ENCODE measurements at regions not wholly inside any gene's neighbourhood (a gene's known extent, or its start where the extent isn't known, plus 50 kb on each side); places are given as distances from the start of the nearest gene placed in this dataset.
"Not testable (repeated sequence)": the region's sequence is repeated elsewhere in the genome, so short reads cannot be mapped to it uniquely, and the experiment has no call there.

GRCh38 chr3:163474766-163475165, 1603.5 kb downstream of the SI start:
- H3K36me3 Mint-ChIP-seq (ENCODE audit: low read depth) = no peaks in the 10 kb centered on the region
- CTCF ChIA-PET = no interaction called here

GRCh38 chr3:163468531-163469335, 1609.6 kb downstream of the SI start:
- Mint-ChIP-seq H3K27ac (no peak overlapping the region), H3K4me3 (no peak overlapping the region), H3K27me3 (ENCODE audit: low read depth) (no peaks in the 10 kb centered on the region), H3K36me3 (ENCODE audit: low read depth) (no peaks in the 10 kb centered on the region), H3K9me3 (peaks cover 15% of the 10 kb centered on the region), H3K4me1 (ENCODE audit: low read depth) (no peaks in the 10 kb centered on the region)
- DNase-seq = no peak
- CTCF ChIA-PET = interaction anchor here (0.6 kb wide), 1 partner anchor 11 kb away, joined by 3 read pairs; no protein-coding TSS in a partner anchor
- intact Hi-C loops (cut with micrococcal nuclease) = no loop called here

More at GRCh38 chr3:163474766-163475165, 1603.5 kb downstream of the SI start:
- no peaks in the 10 kb centered on the region for H3K27me3 Mint-ChIP-seq (ENCODE audit: low read depth)
- no peak overlapping the region for H3K27ac Mint-ChIP-seq
- intact Hi-C loops (cut with micrococcal nuclease) = no loop called here
- peaks cover 3% of the 10 kb centered on the region for H3K9me3 Mint-ChIP-seq
- no peaks in the 10 kb centered on the region for H3K4me1 Mint-ChIP-seq (ENCODE audit: low read depth)
- no peak overlapping the region for H3K4me3 Mint-ChIP-seq
- no peak for DNase-seq

GRCh38 chr3:163462446-163462845, 1615.8 kb downstream of the SI start:
- Mint-ChIP-seq H3K36me3 (ENCODE audit: low read depth) (no peaks in the 10 kb centered on the region), H3K27ac (no peak overlapping the region), H3K4me3 (no peak overlapping the region), H3K9me3 (peaks cover 9% of the 10 kb centered on the region), H3K4me1 (ENCODE audit: low read depth) (no peaks in the 10 kb centered on the region), H3K27me3 (ENCODE audit: low read depth) (no peaks in the 10 kb centered on the region)
- no peak for DNase-seq
- CTCF ChIA-PET = no interaction called here
- intact Hi-C loops (cut with micrococcal nuclease) = no loop called here

- H3K27me3 Mint-ChIP-seq (ENCODE audit: low read depth) = no peaks in the 10 kb centered on the region
- no peaks in the 10 kb centered on the region for H3K36me3 Mint-ChIP-seq (ENCODE audit: low read depth)
- intact Hi-C loops (cut with micrococcal nuclease) = no loop called here
- H3K27ac Mint-ChIP-seq = no peak overlapping the region
- no peak overlapping the region for H3K4me3 Mint-ChIP-seq
- H3K4me1 Mint-ChIP-seq (ENCODE audit: low read depth) = no peaks in the 10 kb centered on the region
- peaks cover 5% of the 10 kb centered on the region for H3K9me3 Mint-ChIP-seq
- no peak for DNase-seq
- CTCF ChIA-PET = no interaction called here
These were observed 1627.6 kb downstream of the SI start for GRCh38 chr3:163450698-163451097.

- intact Hi-C loops (cut with micrococcal nuclease) = no loop called here
- H3K36me3 Mint-ChIP-seq (ENCODE audit: low read depth) = no peaks in the 10 kb centered on the region
- H3K9me3 Mint-ChIP-seq = peaks cover 8% of the 10 kb centered on the region
These were observed 1639.5 kb downstream of the SI start for GRCh38 chr3:163438760-163439159.

DNA sequence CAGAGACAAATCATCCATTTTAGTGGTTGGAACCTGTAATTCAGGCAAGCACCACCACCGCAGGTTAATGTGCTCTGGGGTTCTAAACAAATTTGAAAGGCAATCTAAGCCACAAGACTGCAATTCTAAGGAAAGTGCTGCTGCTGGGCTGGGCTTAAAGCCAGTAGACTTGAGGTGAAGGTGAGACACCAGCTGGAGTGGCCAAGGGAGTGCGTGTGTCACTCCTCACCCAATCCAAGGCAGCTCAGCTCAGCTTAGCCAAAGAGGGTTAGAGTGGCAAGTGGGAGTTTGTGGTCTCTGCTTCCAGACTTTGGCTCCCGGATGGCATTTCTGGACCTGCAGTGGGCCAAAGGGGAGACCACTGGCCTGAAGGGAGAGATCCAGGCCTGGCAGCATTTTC, 1655.6 kb downstream of the SI start:
- intact Hi-C loops (cut with micrococcal nuclease) = no loop called here
- Mint-ChIP-seq H3K4me1 (ENCODE audit: low read depth) (no peaks in the 10 kb centered on the region), H3K27me3 (ENCODE audit: low read depth) (no peaks in the 10 kb centered on the region), H3K9me3 (peaks cover 8% of the 10 kb centered on the region), H3K4me3 (no peak overlapping the region), H3K27ac (no peak overlapping the region), H3K36me3 (ENCODE audit: low read depth) (no peaks in the 10 kb centered on the region)
- DNase-seq = no peak
- CTCF ChIA-PET = no interaction called here

More at GRCh38 chr3:163438760-163439159, 1639.5 kb downstream of the SI start:
- H3K27me3 Mint-ChIP-seq (ENCODE audit: low read depth) = no peaks in the 10 kb centered on the region
- no peak overlapping the region for H3K27ac Mint-ChIP-seq
- CTCF ChIA-PET = no interaction called here
- H3K4me1 Mint-ChIP-seq (ENCODE audit: low read depth) = no peaks in the 10 kb centered on the region
- H3K4me3 Mint-ChIP-seq = no peak overlapping the region
- no peak for DNase-seq

DNA sequence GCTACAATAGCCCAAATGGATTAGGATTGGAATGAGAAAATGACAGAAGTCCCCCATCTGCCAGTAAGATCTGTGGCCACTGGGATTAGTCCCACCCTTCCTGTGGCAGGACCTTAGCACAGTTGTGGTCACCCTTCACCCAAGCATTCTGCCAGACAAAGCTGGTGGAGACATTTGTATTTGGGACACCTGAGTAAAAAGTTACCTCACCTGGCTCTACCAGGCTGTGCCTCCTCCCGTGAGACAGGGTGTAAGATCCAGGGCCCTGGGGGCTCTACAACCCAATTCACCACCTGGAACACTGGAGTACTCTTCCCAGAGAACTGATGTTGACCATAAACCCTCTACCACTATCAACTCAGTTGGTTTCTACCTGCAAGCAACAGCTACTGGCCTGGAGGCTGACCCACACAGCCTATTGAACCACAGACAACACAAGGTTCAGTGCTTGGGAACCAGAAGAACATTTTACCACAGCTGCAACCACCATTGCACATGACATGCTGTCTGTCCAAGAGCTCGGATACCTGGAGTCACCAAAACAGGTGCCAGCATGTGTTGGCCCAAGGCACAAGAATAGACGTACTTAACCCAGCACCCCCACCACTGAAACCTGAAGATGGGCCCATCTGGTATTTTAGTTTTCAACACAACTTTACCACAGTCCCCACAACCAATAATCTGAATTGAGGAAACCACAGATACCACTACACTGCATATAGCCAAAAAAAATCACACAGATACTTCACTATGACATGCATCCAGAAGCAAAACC, 1686.7 kb downstream of the SI start:
- Mint-ChIP-seq H3K4me3 (no peak overlapping the region), H3K4me1 (ENCODE audit: low read depth) (no peaks in the 10 kb centered on the region), H3K9me3 (peaks cover 6% of the 10 kb centered on the region), H3K36me3 (ENCODE audit: low read depth) (no peaks in the 10 kb centered on the region), H3K27ac (no peak overlapping the region), H3K27me3 (ENCODE audit: low read depth) (no peaks in the 10 kb centered on the region)
- CTCF ChIA-PET = no interaction called here
- intact Hi-C loops (cut with micrococcal nuclease) = no loop called here
- DNase-seq = no peak

GRCh38 chr3:163384383-163384782, 1693.9 kb downstream of the SI start:
- H3K4me3 Mint-ChIP-seq = no peak overlapping the region
- DNase-seq = no peak
- intact Hi-C loops (cut with micrococcal nuclease) = no loop called here
- peaks cover 1% of the 10 kb centered on the region for H3K9me3 Mint-ChIP-seq
- H3K4me1 Mint-ChIP-seq (ENCODE audit: low read depth) = no peaks in the 10 kb centered on the region
- no peaks in the 10 kb centered on the region for H3K27me3 Mint-ChIP-seq (ENCODE audit: low read depth)
- H3K27ac Mint-ChIP-seq = no peak overlapping the region
- CTCF ChIA-PET = no interaction called here
- no peaks in the 10 kb centered on the region for H3K36me3 Mint-ChIP-seq (ENCODE audit: low read depth)

GRCh38 chr3:163382183-163382582, 1696.1 kb downstream of the SI start:
- CTCF ChIA-PET = no interaction called here
- no peaks in the 10 kb centered on the region for H3K36me3 Mint-ChIP-seq (ENCODE audit: low read depth)
- intact Hi-C loops (cut with micrococcal nuclease) = no loop called here

GRCh38 chr3:163368168-163368567, 1710.1 kb downstream of the SI start:
- H3K27ac Mint-ChIP-seq = no peak overlapping the region
- H3K4me1 Mint-ChIP-seq (ENCODE audit: low read depth) = no peaks in the 10 kb centered on the region
- no peak for DNase-seq
- no peaks in the 10 kb centered on the region for H3K27me3 Mint-ChIP-seq (ENCODE audit: low read depth)
- peaks cover 5% of the 10 kb centered on the region for H3K9me3 Mint-ChIP-seq
- CTCF ChIA-PET = no interaction called here
- no peaks in the 10 kb centered on the region for H3K36me3 Mint-ChIP-seq (ENCODE audit: low read depth)
- no peak overlapping the region for H3K4me3 Mint-ChIP-seq
- intact Hi-C loops (cut with micrococcal nuclease) = no loop called here

More at GRCh38 chr3:163382183-163382582, 1696.1 kb downstream of the SI start:
- Mint-ChIP-seq H3K4me1 (ENCODE audit: low read depth) (no peaks in the 10 kb centered on the region), H3K27me3 (ENCODE audit: low read depth) (no peaks in the 10 kb centered on the region), H3K27ac (no peak overlapping the region), H3K9me3 (peaks cover 1% of the 10 kb centered on the region), H3K4me3 (no peak overlapping the region)
- DNase-seq = no peak

GRCh38 chr3:163364717-163365116, 1713.6 kb downstream of the SI start:
- CTCF ChIA-PET = no interaction called here
- intact Hi-C loops (cut with micrococcal nuclease) = no loop called here
- Mint-ChIP-seq H3K4me1 (ENCODE audit: low read depth) (no peaks in the 10 kb centered on the region), H3K27me3 (ENCODE audit: low read depth) (no peaks in the 10 kb centered on the region), H3K27ac (no peak overlapping the region), H3K36me3 (ENCODE audit: low read depth) (no peaks in the 10 kb centered on the region), H3K4me3 (no peak overlapping the region), H3K9me3 (peaks cover 3% of the 10 kb centered on the region)
- no peak for DNase-seq

DNA sequence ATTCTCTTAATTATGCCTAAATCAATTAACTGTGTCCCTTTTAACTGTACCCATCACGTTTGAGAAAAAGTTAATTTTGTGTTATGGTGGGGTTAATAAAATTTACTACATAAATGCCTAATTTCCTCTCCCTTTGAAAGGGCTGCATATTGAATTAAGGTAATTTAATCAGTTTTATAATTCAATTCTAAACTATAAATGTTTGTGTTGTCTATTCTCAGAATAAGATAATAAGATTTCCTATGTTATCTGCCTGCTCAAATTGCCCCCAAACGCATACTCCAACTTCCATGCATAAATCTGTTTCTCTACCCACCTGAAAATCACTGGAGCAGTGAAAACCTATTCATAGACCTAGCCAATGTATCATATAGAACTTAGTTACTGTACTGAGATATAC, 1716.1 kb downstream of the SI start:
- no peak for DNase-seq
- Mint-ChIP-seq H3K27me3 (ENCODE audit: low read depth) (no peaks in the 10 kb centered on the region), H3K27ac (no peak overlapping the region), H3K36me3 (ENCODE audit: low read depth) (no peaks in the 10 kb centered on the region), H3K4me3 (no peak overlapping the region), H3K4me1 (ENCODE audit: low read depth) (no peaks in the 10 kb centered on the region), H3K9me3 (peaks cover 3% of the 10 kb centered on the region)
- CTCF ChIA-PET = no interaction called here
- intact Hi-C loops (cut with micrococcal nuclease) = no loop called here

DNA sequence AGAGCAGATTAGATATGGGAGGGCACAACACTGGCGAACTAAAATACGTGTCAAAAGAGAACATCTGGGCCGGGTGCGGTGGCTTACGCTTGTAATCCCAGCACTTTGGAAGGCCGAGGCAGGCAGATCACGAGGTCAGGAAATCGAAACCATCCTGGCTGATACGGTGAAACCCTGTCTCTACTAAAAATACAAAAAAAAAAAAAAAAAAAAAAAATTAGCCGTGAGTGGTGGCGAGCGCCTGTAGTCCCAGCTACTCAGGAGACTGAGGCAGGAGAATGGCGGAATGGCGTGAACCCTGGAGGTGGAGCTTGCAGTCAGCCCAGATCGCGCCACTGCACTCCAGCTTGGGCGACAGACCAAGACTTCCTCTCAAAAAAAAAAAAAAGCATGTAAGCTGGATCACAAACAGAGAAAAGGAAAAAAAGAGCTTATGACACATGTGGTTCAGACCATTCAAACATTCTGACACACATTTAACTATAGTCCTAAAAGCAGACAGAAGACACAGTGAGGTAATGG, 1716.9 kb downstream of the SI start:
- H3K36me3 Mint-ChIP-seq (ENCODE audit: low read depth); H3K4me3 Mint-ChIP-seq; DNase-seq; H3K27me3 Mint-ChIP-seq (ENCODE audit: low read depth); intact Hi-C loops (cut with micrococcal nuclease); H3K4me1 Mint-ChIP-seq (ENCODE audit: low read depth); H3K9me3 Mint-ChIP-seq; H3K27ac Mint-ChIP-seq; CTCF ChIA-PET: not testable (repeated sequence)

Data from activated naive CD4-positive, alpha-beta T cell treated with anti-CD3 and anti-CD28 coated beads for 36 hours (primary cell).